ENCODE measurements at regions not wholly inside any gene's neighbourhood (a gene's known extent, or its start where the extent isn't known, plus 50 kb on each side); places are given as distances from the start of the nearest gene placed in this dataset.

DNA sequence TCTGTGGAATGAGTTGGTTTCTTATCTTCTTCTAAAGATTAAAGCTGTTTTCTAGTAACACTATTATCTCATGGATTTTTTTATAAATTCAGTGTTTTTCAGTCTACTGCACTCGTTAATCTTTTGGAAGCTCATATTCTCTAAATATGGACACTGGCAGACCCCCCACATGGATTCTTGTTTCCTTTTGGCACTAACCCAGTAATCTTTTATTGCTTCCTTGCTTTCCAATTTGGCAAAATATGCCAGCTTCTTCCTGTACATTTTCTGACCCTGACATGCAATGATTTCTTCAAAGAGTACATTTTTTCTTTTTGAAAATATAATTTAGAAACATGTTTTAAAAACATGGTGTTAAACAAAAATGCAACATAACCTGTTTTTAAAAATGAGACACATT is 474.2 kb upstream of the FTMT start:
- no peak for DNase-seq (ENCODE audit: low read depth, low spot score)
- no peak overlapping the region for H3K4me3 ChIP-seq (replicated peaks in 1 of 2; ENCODE audit: low read depth in 1 of 2, low read length in 2 of 2)
- no peaks in the 10 kb centered on the region for H3K79me2 ChIP-seq (ENCODE audit: insufficient read depth, low read length)
- no peaks in the 10 kb centered on the region for H3K9me2 ChIP-seq (ENCODE audit: insufficient read depth)
- H3K4me1 ChIP-seq (ENCODE audit: control insufficient read depth in 1 of 2, insufficient read depth in 2 of 2, low read length in 2 of 2): no peaks in the 10 kb centered on the region
- TF ChIP-seq, protein P1, sequence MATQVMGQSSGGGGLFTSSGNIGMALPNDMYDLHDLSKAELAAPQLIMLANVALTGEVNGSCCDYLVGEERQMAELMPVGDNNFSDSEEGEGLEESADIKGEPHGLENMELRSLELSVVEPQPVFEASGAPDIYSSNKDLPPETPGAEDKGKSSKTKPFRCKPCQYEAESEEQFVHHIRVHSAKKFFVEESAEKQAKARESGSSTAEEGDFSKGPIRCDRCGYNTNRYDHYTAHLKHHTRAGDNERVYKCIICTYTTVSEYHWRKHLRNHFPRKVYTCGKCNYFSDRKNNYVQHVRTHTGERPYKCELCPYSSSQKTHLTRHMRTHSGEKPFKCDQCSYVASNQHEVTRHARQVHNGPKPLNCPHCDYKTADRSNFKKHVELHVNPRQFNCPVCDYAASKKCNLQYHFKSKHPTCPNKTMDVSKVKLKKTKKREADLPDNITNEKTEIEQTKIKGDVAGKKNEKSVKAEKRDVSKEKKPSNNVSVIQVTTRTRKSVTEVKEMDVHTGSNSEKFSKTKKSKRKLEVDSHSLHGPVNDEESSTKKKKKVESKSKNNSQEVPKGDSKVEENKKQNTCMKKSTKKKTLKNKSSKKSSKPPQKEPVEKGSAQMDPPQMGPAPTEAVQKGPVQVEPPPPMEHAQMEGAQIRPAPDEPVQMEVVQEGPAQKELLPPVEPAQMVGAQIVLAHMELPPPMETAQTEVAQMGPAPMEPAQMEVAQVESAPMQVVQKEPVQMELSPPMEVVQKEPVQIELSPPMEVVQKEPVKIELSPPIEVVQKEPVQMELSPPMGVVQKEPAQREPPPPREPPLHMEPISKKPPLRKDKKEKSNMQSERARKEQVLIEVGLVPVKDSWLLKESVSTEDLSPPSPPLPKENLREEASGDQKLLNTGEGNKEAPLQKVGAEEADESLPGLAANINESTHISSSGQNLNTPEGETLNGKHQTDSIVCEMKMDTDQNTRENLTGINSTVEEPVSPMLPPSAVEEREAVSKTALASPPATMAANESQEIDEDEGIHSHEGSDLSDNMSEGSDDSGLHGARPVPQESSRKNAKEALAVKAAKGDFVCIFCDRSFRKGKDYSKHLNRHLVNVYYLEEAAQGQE (IDR thresholded peaks at IDR 0.05; ENCODE audit: low read depth): no peak
- TF ChIP-seq SIN3A (IDR thresholded peaks at IDR 0.05; ENCODE audit: low read depth): no peak
- TF ChIP-seq CBX3 (IDR thresholded peaks at IDR 0.05; ENCODE audit: low read depth): no peak
- no peak for TF ChIP-seq RAD21 (IDR thresholded peaks at IDR 0.05; ENCODE audit: low read depth)
- TF ChIP-seq, protein P2, sequence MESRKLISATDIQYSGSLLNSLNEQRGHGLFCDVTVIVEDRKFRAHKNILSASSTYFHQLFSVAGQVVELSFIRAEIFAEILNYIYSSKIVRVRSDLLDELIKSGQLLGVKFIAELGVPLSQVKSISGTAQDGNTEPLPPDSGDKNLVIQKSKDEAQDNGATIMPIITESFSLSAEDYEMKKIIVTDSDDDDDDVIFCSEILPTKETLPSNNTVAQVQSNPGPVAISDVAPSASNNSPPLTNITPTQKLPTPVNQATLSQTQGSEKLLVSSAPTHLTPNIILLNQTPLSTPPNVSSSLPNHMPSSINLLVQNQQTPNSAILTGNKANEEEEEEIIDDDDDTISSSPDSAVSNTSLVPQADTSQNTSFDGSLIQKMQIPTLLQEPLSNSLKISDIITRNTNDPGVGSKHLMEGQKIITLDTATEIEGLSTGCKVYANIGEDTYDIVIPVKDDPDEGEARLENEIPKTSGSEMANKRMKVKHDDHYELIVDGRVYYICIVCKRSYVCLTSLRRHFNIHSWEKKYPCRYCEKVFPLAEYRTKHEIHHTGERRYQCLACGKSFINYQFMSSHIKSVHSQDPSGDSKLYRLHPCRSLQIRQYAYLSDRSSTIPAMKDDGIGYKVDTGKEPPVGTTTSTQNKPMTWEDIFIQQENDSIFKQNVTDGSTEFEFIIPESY (IDR thresholded peaks at IDR 0.05; ENCODE audit: extremely low read depth, insufficient replicate concordance, low read length): no peak
- no peak for TF ChIP-seq SRF (IDR thresholded peaks at IDR 0.05; ENCODE audit: low read depth)
- TF ChIP-seq SP1 (IDR thresholded peaks at IDR 0.05; ENCODE audit: low read depth): no peak
- TF ChIP-seq POLR2AphosphoS5 (IDR thresholded peaks at IDR 0.05; ENCODE audit: low read depth, low read length): no peak
- no peak for TF ChIP-seq EZH2 (IDR thresholded peaks at IDR 0.05)
- TF ChIP-seq TCF7L2 (IDR thresholded peaks at IDR 0.05; ENCODE audit: borderline replicate concordance, extremely low read depth, insufficient read depth, insufficient read length): no peak
- TF ChIP-seq EGR1 (IDR thresholded peaks at IDR 0.05; ENCODE audit: low read depth): no peak
- TF ChIP-seq CEBPB (IDR thresholded peaks at IDR 0.05; ENCODE audit: low read depth): no peak
- no peak for TF ChIP-seq ZNF274 (IDR thresholded peaks at IDR 0.05; ENCODE audit: low read depth, low read length)
- TF ChIP-seq EZH2phosphoT487 (IDR thresholded peaks at IDR 0.05; ENCODE audit: borderline replicate concordance): no peak
- no peak for TF ChIP-seq ELF1 (IDR thresholded peaks at IDR 0.05; ENCODE audit: borderline replicate concordance, low read depth)
- no peak for TF ChIP-seq FOSL1 (IDR thresholded peaks at IDR 0.05; ENCODE audit: low read depth)
- no peak for TF ChIP-seq YY1 (IDR thresholded peaks at IDR 0.05; ENCODE audit: extremely low read depth, insufficient replicate concordance, low read depth, low read length)
- no peak for TF ChIP-seq JUND (IDR thresholded peaks at IDR 0.05)
- intact Hi-C loops (cut with micrococcal nuclease): no loop called here
- ChIA-PET CTCF (interaction anchor here (1.0 to 1.5 kb wide), 2 partner anchors 13 to 27 kb away, joined by 3 read pairs; no protein-coding TSS in a partner anchor), POLR2A (interaction anchor here (0.7 kb wide), 1 partner anchor 316 kb away, joined by 3 read pairs; no protein-coding TSS in a partner anchor), RAD21 (ENCODE audit: low non-redundant PET in 1 of 2, low total read pairs in 2 of 2, uncharacterized antibody in 2 of 2, unreplicated experiment in 2 of 2) (no interaction called here)
- no peak overlapping the region for H3K27ac ChIP-seq (ENCODE audit: low read depth, low read length)
- no peak for ATAC-seq
- no peak overlapping the region for H3K4me2 ChIP-seq (ENCODE audit: low read length)
- peak overlapping the region; percentile 15 for H2AFZ ChIP-seq (ENCODE audit: low read depth, low read length, poor library complexity, severe bottlenecking)
- H3K9me3 ChIP-seq (ENCODE audit: control insufficient read depth in 1 of 2, insufficient read depth in 1 of 2, low read depth in 1 of 2, low read length in 2 of 2): no peaks in the 10 kb centered on the region
- no peaks in the 10 kb centered on the region for H3K27me3 ChIP-seq (ENCODE audit: insufficient read depth, low read length)
- H4K20me1 ChIP-seq (ENCODE audit: insufficient read depth): no peaks in the 10 kb centered on the region
- no peak overlapping the region for H3K9ac ChIP-seq (ENCODE audit: low read length)
- no TSS peak for BruUV-seq (replicated peaks)
- H3K36me3 ChIP-seq (ENCODE audit: control insufficient read depth in 1 of 2, insufficient read depth in 2 of 2, low read length in 2 of 2): no peaks in the 10 kb centered on the region

Measured in HCT116 (cell line).